GM12878 (cell line): ENCODE measurements at regions not wholly inside any gene's neighbourhood (a gene's known extent, or its start where the extent isn't known, plus 50 kb on each side); places are given as distances from the start of the nearest gene placed in this dataset.

Experiments used
- ATAC-seq: fragments of 200-7000 bp; cut with Tn5 transposase; 3 replicates; pipeline ENCODE4 v1.9.1; 2020; ENCODE audit warnings: mild to moderate bottlenecking, moderate library complexity
- BruUV-seq: library from RNA; stranded (reverse); fragments of 400-500 nt; replicated peaks from 2 replicates; lab custom pipeline; 2021; lab: Mats Ljungman, UMichigan
- CTCF ChIA-PET: fragments of 300-600 bp; sonication (Branson Sonifier 250); formaldehyde crosslinking; extraction: SDS; loops from one replicate; lab custom pipeline; 2021; ENCODE audit warnings: inconsistent platforms; lab: Yijun Ruan, JAX
- POLR2A ChIA-PET: fragments of 350-600 bp; formaldehyde crosslinking; extraction: SDS; loops from one replicate; lab custom pipeline; 2021; ENCODE audit warnings: inconsistent platforms; lab: Charles Lee
- RAD21 ChIA-PET: fragments of 300-600 bp; sonication (Branson Sonifier 250); formaldehyde crosslinking; loops from one replicate; lab custom pipeline; 2023; ENCODE audit warnings: antibody characterized with exemption; ENCODE audit not compliant: unreplicated experiment; lab: Charles Lee
- SMC1A ChIA-PET: fragments of 300-600 bp; sonication (Branson Sonifier 250); formaldehyde crosslinking; loops from one replicate; lab custom pipeline; 2023; ENCODE audit not compliant: unreplicated experiment, uncharacterized antibody; lab: Charles Lee
- DNase-seq: peaks from one replicate; pipeline ENCODE4 v3.0.0-alpha.2; 2011; ENCODE audit warnings: low read depth, low spot score
- FAIRE-seq: peaks from 3 replicates; lab custom pipeline; 2011; peaks lifted over from hg19 to GRCh38; lab: Jason Lieb, UNC
- H2AFZ ChIP-seq: 2 replicates; pipeline ENCODE4 v1.6.0; 2011; ENCODE audit warnings: low read depth, low read length, control low read depth; ENCODE audit not compliant: control insufficient read depth
- H3K27ac ChIP-seq: 2 replicates; pipeline ENCODE4 v1.5.1; 2011; ENCODE audit warnings: control low read depth; ENCODE audit not compliant: control insufficient read depth, insufficient read depth
- H3K27me3 ChIP-seq, 2 experiments: replicated peaks in 1 of 2; 2 replicates each; pipeline versions ENCODE4 v1.6.0 to v1.6.1; 2011; ENCODE audit warnings: low read length in 1 of 2; ENCODE audit not compliant: control insufficient read depth in 2 of 2, insufficient read depth in 2 of 2
- H3K36me3 ChIP-seq, 2 experiments: 2 replicates each; pipeline ENCODE4 v1.5.1; 2011; ENCODE audit warnings: low read length in 1 of 2; ENCODE audit not compliant: control insufficient read depth in 2 of 2, insufficient read depth in 2 of 2
- H3K4me1 ChIP-seq: 2 replicates; pipeline ENCODE4 v1.6.1; 2011; ENCODE audit warnings: mild to moderate bottlenecking, low read length, moderate library complexity, mixed read lengths; ENCODE audit not compliant: control insufficient read depth, insufficient read depth
- H3K4me2 ChIP-seq: 2 replicates; pipeline ENCODE4 v1.6.0; 2011; ENCODE audit warnings: control low read depth; ENCODE audit not compliant: control insufficient read depth, insufficient read depth
- H3K4me3 ChIP-seq: fragments of 200-600 bp; sonication (generic); 2 replicates; pipeline ENCODE4 v1.5.1; 2016
- H3K79me2 ChIP-seq: 2 replicates; pipeline ENCODE4 v1.6.0; 2011; ENCODE audit warnings: low read length; ENCODE audit not compliant: control insufficient read depth, insufficient read depth
- H3K9ac ChIP-seq: 2 replicates; pipeline ENCODE4 v1.8.0; 2011; ENCODE audit warnings: low read length, control low read depth, mixed read lengths; ENCODE audit not compliant: control insufficient read depth, insufficient read depth
- H3K9me3 ChIP-seq: replicated peaks from 3 replicates; pipeline ENCODE4 v1.5.1; 2011; ENCODE audit warnings: mild to moderate bottlenecking, low read length; ENCODE audit not compliant: control insufficient read depth, insufficient read depth
- H4K20me1 ChIP-seq: 2 replicates; pipeline ENCODE4 v1.6.0; 2011; ENCODE audit not compliant: control insufficient read depth, insufficient read depth
- BRCA1 ChIP-seq: IDR thresholded peaks from 2 replicates; pipeline ENCODE4 v1.6.1; 2011; ENCODE audit warnings: low read depth, low read length, improper control_type of control experiment
- CHD2 ChIP-seq: IDR thresholded peaks from 2 replicates; pipeline ENCODE4 v1.6.1; 2011; ENCODE audit warnings: low read depth, low read length, improper control_type of control experiment, borderline replicate concordance
- DPF2 ChIP-seq: fragments of 450-650 bp; IDR thresholded peaks from 2 replicates; pipeline ENCODE4 v1.6.1; 2017; ENCODE audit warnings: mild to moderate bottlenecking
- EP300 ChIP-seq, 2 experiments: fragments of 150-350 bp in 1 of 2; IDR thresholded peaks; 2 replicates each; pipeline ENCODE4 v1.6.1; 2011 to 2012; ENCODE audit warnings: low read depth in 2 of 2, low read length in 2 of 2, borderline replicate concordance in 1 of 2, improper control_type of control experiment in 1 of 2, inconsistent platforms in 1 of 2; ENCODE audit not compliant: control insufficient read depth in 1 of 2
- GATAD2B ChIP-seq: fragments of 450-650 bp; conservative IDR thresholded peaks from 2 replicates; pipeline ENCODE4 v1.6.1; 2017; ENCODE audit warnings: low read depth, mild to moderate bottlenecking, moderate library complexity
- KLF5 ChIP-seq: fragments of 450-650 bp; IDR thresholded peaks from 2 replicates; pipeline ENCODE4 v1.6.1; 2014; ENCODE audit warnings: mild to moderate bottlenecking; ENCODE audit not compliant: partially characterized antibody
- NFXL1 ChIP-seq: fragments of 450-650 bp; IDR thresholded peaks from 2 replicates; pipeline ENCODE4 v1.6.1; 2017; ENCODE audit warnings: antibody characterized with exemption, mild to moderate bottlenecking, borderline replicate concordance
- NR2C1 ChIP-seq: fragments of 450-650 bp; IDR thresholded peaks from 2 replicates; pipeline ENCODE4 v1.6.1; 2017; ENCODE audit warnings: antibody characterized with exemption, mild to moderate bottlenecking, moderate library complexity
- PAX8 ChIP-seq: fragments of 450-650 bp; IDR thresholded peaks from 2 replicates; pipeline ENCODE4 v1.6.1; 2017; ENCODE audit warnings: mild to moderate bottlenecking, moderate library complexity
- PML ChIP-seq: IDR thresholded peaks from 2 replicates; pipeline ENCODE4 v1.6.1; 2012; ENCODE audit warnings: low read length, inconsistent platforms
- RBBP5 ChIP-seq: fragments of 200-600 bp; sonication (generic); conservative IDR thresholded peaks from 2 replicates; pipeline ENCODE4 v1.6.1; 2016
- SPI1 ChIP-seq: IDR thresholded peaks from 2 replicates; pipeline ENCODE4 v1.6.1; 2011; ENCODE audit warnings: low read depth, mild to moderate bottlenecking, low read length, moderate library complexity, borderline replicate concordance; ENCODE audit not compliant: insufficient read depth
- TAF1 ChIP-seq: IDR thresholded peaks from 2 replicates; pipeline ENCODE4 v1.6.1; 2011; ENCODE audit warnings: mild to moderate bottlenecking, low read depth, low read length, borderline replicate concordance
- ZNF622 ChIP-seq: fragments of 450-650 bp; IDR thresholded peaks from 2 replicates; pipeline ENCODE4 v1.6.1; 2017; ENCODE audit warnings: mild to moderate bottlenecking, inconsistent platforms
- WGBS: methylation state at CpG from one replicate; pipeline ENCODE4 v1.1.6; 2016; ENCODE audit warnings: low lambda C conversion rate; ENCODE audit not compliant: insufficient replicate concordance, insufficient coverage; ENCODE audit errors: missing lambda C conversion rate; 5-methylcytosine and 5-hydroxymethylcytosine counted together
- in situ Hi-C: fragments of 300-500 bp; cut with MboI; formaldehyde crosslinking; loops from 9 replicates; pipeline ENCODE4 v1.14.3; 2018; ENCODE audit warnings: mixed read lengths
- intact Hi-C: fragments of 100-400 bp; cut with micrococcal nuclease; formaldehyde crosslinking; loops from one replicate; pipeline ENCODE4 v1.14.2; 2022; ENCODE audit not compliant: unreplicated experiment
- TF ChIP-seq, protein P1 (sequence below): IDR thresholded peaks from 2 replicates; pipeline ENCODE4 v1.6.1; 2012; ENCODE audit warnings: low read depth, low read length, improper control_type of control experiment
- TF ChIP-seq, protein P2 (sequence below): IDR thresholded peaks from 2 replicates; pipeline ENCODE4 v1.6.1; 2012; ENCODE audit warnings: low read depth, low read length, improper control_type of control experiment
- TF ChIP-seq, protein P3 (sequence below): fragments of 450-650 bp; IDR thresholded peaks from 2 replicates; pipeline ENCODE4 v1.6.1; 2017; ENCODE audit warnings: borderline replicate concordance

DNA sequence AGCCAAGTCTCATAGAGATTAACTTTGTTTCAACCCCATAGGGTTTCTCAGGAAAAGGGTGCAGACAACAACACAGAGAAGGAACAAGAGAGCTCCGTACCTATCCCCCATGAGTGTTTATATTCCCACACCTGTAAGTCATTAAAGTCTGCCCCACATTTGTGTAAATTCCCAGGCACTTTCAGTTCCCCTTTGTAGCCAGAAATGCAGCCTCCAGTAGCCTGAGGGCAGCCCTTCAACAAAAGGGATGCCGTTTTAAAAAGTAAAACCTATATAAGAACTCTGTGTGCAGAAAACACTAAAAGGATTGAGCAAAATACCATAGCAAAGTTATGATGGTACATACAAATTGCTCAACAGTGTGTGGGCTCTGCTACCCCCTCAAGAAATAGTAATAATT, 59.7 kb upstream of the TMEM108 start:
- WGBS: 0% methylated on average over 2 of the region's 2 CpGs
- Histone ChIP-seq H3K9ac (no peak overlapping the region), H3K79me2 (no peaks in the 10 kb centered on the region), H3K36me3 (no peaks in the 10 kb centered on the region), H3K4me2 (no peak overlapping the region), H2AFZ (no peak overlapping the region), H3K4me3 (no peak overlapping the region), H3K4me1 (no peaks in the 10 kb centered on the region), H3K27me3 (no peaks in the 10 kb centered on the region), H4K20me1 (no peaks in the 10 kb centered on the region), H3K9me3 (no peaks in the 10 kb centered on the region), H3K27ac (no peak overlapping the region)
- RAD21 ChIA-PET: no interaction called here
- TF ChIP-seq CHD2 (no peak), DPF2 (0 out of 2 replicates have a peak, but pooled peaks have one; percentile 25), EP300 (IDR thresholded peaks at IDR 0.05; ENCODE audit: borderline replicate concordance in 1 of 2, control insufficient read depth in 1 of 2, low read depth in 2 of 2, low read length in 2 of 2) (0 out of 4 replicates have a peak, but pooled peaks of 1 of the 2 experiments have one; percentile 8), SPI1 (peak; percentile 85), GATAD2B (no peak)
- TF ChIP-seq, protein P1, sequence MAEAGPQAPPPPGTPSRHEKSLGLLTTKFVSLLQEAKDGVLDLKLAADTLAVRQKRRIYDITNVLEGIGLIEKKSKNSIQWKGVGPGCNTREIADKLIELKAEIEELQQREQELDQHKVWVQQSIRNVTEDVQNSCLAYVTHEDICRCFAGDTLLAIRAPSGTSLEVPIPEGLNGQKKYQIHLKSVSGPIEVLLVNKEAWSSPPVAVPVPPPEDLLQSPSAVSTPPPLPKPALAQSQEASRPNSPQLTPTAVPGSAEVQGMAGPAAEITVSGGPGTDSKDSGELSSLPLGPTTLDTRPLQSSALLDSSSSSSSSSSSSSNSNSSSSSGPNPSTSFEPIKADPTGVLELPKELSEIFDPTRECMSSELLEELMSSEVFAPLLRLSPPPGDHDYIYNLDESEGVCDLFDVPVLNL: no peak
- BruUV-seq: no TSS peak
- FAIRE-seq: no peak
- SMC1A ChIA-PET: no interaction called here
- POLR2A ChIA-PET: no interaction called here
- CTCF ChIA-PET: no interaction called here
- intact Hi-C loops (no loop called here), in situ Hi-C loops (no loop called here)
- no peak for DNase-seq
- peak; percentile 63 for ATAC-seq

DNA sequence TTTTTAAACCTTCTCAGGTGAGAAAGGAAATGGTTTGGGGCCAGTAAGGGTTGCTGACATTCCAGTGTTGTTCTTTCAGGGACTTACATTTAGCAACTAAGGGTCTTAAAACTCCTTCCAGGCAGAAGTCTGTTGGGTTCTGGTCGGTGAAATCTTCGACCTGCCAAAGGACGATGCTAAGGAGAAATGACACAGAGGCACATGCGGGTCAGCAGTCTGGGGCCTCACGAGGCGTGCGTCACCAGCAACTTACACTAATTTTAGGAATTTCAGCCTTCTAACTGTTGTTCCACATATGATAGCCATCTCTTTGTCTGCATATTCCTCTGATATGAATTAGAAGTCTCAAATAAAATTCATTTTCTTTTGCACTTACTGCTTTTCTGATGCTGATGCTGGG, 64.1 kb upstream of the TMEM108 start:
- CTCF ChIA-PET: no interaction called here
- TF ChIP-seq RBBP5 (no peak), ZNF622 (no peak), PML (no peak), NFXL1 (no peak), NR2C1 (no peak), BRCA1 (no peak), KLF5 (no peak), PAX8 (no peak), TAF1 (no peak)
- TF ChIP-seq, protein P2, sequence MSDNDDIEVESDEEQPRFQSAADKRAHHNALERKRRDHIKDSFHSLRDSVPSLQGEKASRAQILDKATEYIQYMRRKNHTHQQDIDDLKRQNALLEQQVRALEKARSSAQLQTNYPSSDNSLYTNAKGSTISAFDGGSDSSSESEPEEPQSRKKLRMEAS: no peak
- TF ChIP-seq, protein P3, sequence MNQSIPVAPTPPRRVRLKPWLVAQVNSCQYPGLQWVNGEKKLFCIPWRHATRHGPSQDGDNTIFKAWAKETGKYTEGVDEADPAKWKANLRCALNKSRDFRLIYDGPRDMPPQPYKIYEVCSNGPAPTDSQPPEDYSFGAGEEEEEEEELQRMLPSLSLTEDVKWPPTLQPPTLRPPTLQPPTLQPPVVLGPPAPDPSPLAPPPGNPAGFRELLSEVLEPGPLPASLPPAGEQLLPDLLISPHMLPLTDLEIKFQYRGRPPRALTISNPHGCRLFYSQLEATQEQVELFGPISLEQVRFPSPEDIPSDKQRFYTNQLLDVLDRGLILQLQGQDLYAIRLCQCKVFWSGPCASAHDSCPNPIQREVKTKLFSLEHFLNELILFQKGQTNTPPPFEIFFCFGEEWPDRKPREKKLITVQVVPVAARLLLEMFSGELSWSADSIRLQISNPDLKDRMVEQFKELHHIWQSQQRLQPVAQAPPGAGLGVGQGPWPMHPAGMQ: no peak

More for the DNA sequence above, 64.1 kb upstream of the TMEM108 start:
- DNase-seq: no peak
- no peak overlapping the region for H3K4me3 ChIP-seq
- in situ Hi-C loops: no loop called here
- POLR2A ChIA-PET: no interaction called here
- no peaks in the 10 kb centered on the region for H3K9me3 ChIP-seq
- no peaks in the 10 kb centered on the region for H3K36me3 ChIP-seq
- no TSS peak for BruUV-seq
- H3K27me3 ChIP-seq: no peaks in the 10 kb centered on the region
- intact Hi-C loops: no loop called here
- 34% methylated on average over 7 of the region's 7 CpGs for WGBS
- no peak for FAIRE-seq
- ATAC-seq: no peak
- H3K27ac ChIP-seq: no peak overlapping the region
- no peak overlapping the region for H3K4me2 ChIP-seq
- RAD21 ChIA-PET: no interaction called here
- no peaks in the 10 kb centered on the region for H4K20me1 ChIP-seq
- SMC1A ChIA-PET: no interaction called here
- no peaks in the 10 kb centered on the region for H3K4me1 ChIP-seq
- no peak overlapping the region for H2AFZ ChIP-seq
- H3K9ac ChIP-seq: no peak overlapping the region
- H3K79me2 ChIP-seq: no peaks in the 10 kb centered on the region
